Mucosa of stomach (tissue), 1 donor: ENCODE measurements at regions not wholly inside any gene's neighbourhood (a gene's known extent, or its start where the extent isn't known, plus 50 kb on each side); places are given as distances from the start of the nearest gene placed in this dataset.

Experiments
- H3K27me3 ChIP-seq: one replicate; pipeline ENCODE4 v1.7.0; 2013; ENCODE audit warnings: mild to moderate bottlenecking, low read length; ENCODE audit not compliant: control insufficient read depth, insufficient read depth
- H3K36me3 ChIP-seq: one replicate; pipeline ENCODE4 v1.7.0; 2013; ENCODE audit warnings: low read length; ENCODE audit not compliant: control insufficient read depth, insufficient read depth
- H3K4me1 ChIP-seq: one replicate; pipeline ENCODE4 v1.7.0; 2013; ENCODE audit warnings: mild to moderate bottlenecking, low read length; ENCODE audit not compliant: control insufficient read depth, insufficient read depth
- H3K4me3 ChIP-seq: one replicate; pipeline ENCODE4 v1.7.0; 2013; ENCODE audit warnings: low read length
- H3K9ac ChIP-seq: one replicate; pipeline ENCODE4 v1.7.0; 2013; ENCODE audit warnings: mild to moderate bottlenecking, low read length, moderate library complexity
- H3K9me3 ChIP-seq: one replicate; pipeline ENCODE4 v1.7.0; 2013; ENCODE audit warnings: mild to moderate bottlenecking, low read length, moderate library complexity; ENCODE audit not compliant: control insufficient read depth
- donor health status: Pancreatic carcinoma.

- no peaks in the 10 kb centered on the region for H3K4me1 ChIP-seq
- no peaks in the 10 kb centered on the region for H3K27me3 ChIP-seq
- H3K4me3 ChIP-seq = no peak overlapping the region
- H3K9ac ChIP-seq = no peak overlapping the region
- H3K36me3 ChIP-seq = no peaks in the 10 kb centered on the region
- no peaks in the 10 kb centered on the region for H3K9me3 ChIP-seq
These were observed 221.2 kb upstream of the APCDD1 start for GRCh38 chr18:10233082-10233875.

DNA sequence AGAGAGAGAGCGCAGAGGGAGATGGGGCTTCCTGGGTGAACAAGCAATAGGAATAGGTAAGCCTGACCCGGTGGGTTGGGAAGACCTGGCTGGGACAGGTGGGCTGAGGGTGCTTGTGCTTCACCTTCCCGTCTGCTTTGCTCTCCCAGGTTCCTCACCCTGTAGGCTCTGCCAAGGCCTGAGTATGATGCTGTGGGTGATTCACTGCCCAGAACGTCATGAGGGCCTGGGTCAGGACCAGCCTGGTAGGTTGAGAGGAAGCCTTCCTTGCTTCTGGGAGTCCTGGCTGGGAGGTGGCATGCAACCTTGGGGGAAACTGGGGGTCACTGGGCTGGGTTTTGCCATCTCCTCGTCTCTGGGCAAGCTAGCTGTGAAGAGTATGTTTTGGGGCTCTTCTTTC is 220.2 kb upstream of the APCDD1 start:
- no peaks in the 10 kb centered on the region for H3K4me1 ChIP-seq
- no peaks in the 10 kb centered on the region for H3K27me3 ChIP-seq
- no peak overlapping the region for H3K4me3 ChIP-seq
- H3K9ac ChIP-seq = no peak overlapping the region
- H3K36me3 ChIP-seq = no peaks in the 10 kb centered on the region
- no peaks in the 10 kb centered on the region for H3K9me3 ChIP-seq

- Histone ChIP-seq H3K9ac (no peak overlapping the region), H3K9me3 (no peaks in the 10 kb centered on the region), H3K4me3 (no peak overlapping the region), H3K4me1 (no peaks in the 10 kb centered on the region), H3K27me3 (peaks cover 3% of the 10 kb centered on the region), H3K36me3 (no peaks in the 10 kb centered on the region)
These were observed 219.3 kb upstream of the APCDD1 start for GRCh38 chr18:10234912-10235660.

DNA sequence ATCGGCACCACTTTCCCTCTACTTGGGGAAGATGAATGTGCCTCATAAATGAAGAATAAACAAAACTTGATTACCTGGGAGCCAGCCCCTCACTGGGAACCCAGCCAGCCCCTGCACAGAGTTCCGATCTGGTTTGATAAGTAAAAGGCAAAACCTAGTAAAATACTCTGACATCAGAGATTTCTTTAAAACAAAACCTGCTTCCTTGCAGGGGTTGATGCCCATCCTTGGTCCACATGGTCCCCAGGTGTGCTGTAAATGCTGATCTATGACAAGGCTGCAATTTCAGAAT is 218.8 kb upstream of the APCDD1 start:
- Histone ChIP-seq H3K36me3 (no peaks in the 10 kb centered on the region), H3K9me3 (no peaks in the 10 kb centered on the region), H3K4me1 (no peaks in the 10 kb centered on the region), H3K4me3 (no peak overlapping the region), H3K9ac (no peak overlapping the region), H3K27me3 (peaks cover 3% of the 10 kb centered on the region)

DNA sequence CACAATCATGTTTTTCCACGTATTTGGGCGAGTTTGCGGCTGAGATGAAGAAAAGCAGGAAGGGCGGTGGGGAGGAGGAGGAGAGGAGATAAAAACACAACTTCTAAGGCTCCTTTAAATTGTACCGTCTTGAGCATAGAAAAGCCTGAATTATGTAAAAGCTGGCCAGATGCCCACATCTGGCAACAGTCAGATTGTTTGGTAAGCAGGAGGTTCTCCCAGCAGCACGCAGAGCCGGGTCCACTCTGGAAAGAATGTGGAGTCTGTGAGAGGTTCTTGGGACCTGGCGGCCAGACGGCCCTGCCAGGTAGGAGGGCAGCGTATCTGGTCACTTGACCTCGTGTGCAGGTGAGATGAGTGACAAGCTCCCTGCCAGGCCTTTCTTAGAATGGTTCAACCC is 215.3 kb upstream of the APCDD1 start:
- Histone ChIP-seq H3K9ac (no peak overlapping the region), H3K9me3 (no peaks in the 10 kb centered on the region), H3K4me1 (peaks cover 4% of the 10 kb centered on the region), H3K27me3 (peaks cover 10% of the 10 kb centered on the region), H3K4me3 (no peak overlapping the region), H3K36me3 (no peaks in the 10 kb centered on the region)

GRCh38 chr18:10239991-10240634 is 214.3 kb upstream of the APCDD1 start:
- peaks cover 12% of the 10 kb centered on the region for H3K4me1 ChIP-seq
- H3K36me3 ChIP-seq = no peaks in the 10 kb centered on the region
- peaks cover 15% of the 10 kb centered on the region for H3K27me3 ChIP-seq
- H3K9me3 ChIP-seq = no peaks in the 10 kb centered on the region
- H3K9ac ChIP-seq = no peak overlapping the region
- H3K4me3 ChIP-seq = no peak overlapping the region

DNA sequence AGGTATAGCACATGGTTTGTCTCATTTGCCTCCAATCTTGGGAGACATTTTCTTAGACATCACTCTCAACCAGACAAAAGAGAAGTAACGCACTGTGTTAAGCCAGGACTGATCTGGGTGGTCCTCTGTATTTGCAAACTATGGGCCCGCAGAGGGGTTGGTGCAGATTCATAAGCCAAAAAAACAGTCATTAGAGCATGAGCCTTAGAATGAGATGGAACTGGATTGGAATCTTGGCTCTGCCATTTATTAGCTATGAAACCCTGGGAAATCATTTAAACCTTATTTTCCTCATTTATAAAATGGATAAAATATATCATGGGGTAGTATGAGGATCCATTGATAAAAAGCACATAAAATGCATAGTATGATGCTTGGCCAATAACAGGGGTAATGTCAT is 213.5 kb upstream of the APCDD1 start:
- peaks cover 12% of the 10 kb centered on the region for H3K4me1 ChIP-seq
- H3K4me3 ChIP-seq = no peak overlapping the region

DNA sequence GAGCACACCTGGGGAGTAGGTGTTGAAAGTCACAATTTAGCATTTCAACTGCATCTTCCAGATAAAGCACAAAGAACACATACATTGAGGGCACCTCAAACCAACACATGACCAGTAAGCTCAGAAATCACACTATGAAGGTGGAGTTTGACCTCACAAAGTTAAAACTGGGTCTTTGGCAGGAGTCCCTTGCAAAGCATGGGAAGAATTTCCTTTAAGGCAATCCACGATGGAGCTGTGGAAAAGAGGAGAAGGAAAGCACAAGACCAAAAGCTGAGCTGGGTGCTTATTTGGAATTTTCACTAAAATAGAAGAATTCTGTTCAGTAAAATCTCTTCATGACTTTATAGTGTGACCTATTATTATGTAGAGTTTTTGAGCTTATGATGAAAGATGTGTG is 212.9 kb upstream of the APCDD1 start:
- Histone ChIP-seq H3K36me3 (no peaks in the 10 kb centered on the region), H3K9ac (no peak overlapping the region), H3K4me1 (peaks cover 12% of the 10 kb centered on the region), H3K9me3 (no peaks in the 10 kb centered on the region), H3K27me3 (peaks cover 18% of the 10 kb centered on the region), H3K4me3 (no peak overlapping the region)

More for the DNA sequence above, 213.5 kb upstream of the APCDD1 start:
- Histone ChIP-seq H3K36me3 (no peaks in the 10 kb centered on the region), H3K27me3 (peaks cover 18% of the 10 kb centered on the region), H3K9me3 (no peaks in the 10 kb centered on the region), H3K9ac (no peak overlapping the region)

DNA sequence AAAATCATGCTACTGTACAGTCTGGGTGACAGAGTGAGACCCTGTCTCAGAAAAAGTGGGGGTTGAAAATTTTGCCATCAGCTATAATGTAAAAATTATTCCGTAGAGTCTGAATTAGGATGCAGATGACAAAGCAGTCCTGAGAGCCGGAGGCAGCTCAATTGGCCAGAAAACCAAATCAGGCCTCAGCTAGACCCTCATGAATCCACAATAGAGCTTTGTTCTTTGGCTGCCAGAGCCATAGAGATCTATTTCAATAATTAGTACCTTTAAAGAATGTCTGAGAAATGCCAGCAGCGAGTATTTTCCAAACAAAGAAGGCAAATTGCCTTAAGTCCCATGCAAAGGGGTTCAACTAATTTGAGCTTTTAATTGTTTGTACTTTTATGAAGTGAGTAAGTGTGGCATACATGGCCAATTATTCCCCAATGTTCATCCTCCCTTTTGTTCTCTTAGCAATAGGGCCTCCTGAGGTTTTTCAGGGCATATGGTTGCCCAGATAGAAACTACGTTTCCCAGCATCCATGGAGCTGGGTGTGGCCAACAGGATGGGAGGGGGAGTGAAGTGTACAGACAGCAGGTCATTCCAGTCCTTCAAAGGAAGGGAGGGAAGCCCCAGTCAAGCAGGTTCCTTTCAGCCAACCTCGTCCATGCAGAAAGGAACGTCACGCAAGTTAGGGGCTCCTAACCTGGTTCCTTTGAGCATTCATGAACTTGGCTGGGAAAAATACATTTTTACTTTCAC is 211.3 kb upstream of the APCDD1 start:
- H3K36me3 ChIP-seq = no peaks in the 10 kb centered on the region
- peaks cover 18% of the 10 kb centered on the region for H3K27me3 ChIP-seq
- peaks cover 12% of the 10 kb centered on the region for H3K4me1 ChIP-seq
- H3K9ac ChIP-seq = no peak overlapping the region
- H3K9me3 ChIP-seq = no peaks in the 10 kb centered on the region
- H3K4me3 ChIP-seq = no peak overlapping the region

DNA sequence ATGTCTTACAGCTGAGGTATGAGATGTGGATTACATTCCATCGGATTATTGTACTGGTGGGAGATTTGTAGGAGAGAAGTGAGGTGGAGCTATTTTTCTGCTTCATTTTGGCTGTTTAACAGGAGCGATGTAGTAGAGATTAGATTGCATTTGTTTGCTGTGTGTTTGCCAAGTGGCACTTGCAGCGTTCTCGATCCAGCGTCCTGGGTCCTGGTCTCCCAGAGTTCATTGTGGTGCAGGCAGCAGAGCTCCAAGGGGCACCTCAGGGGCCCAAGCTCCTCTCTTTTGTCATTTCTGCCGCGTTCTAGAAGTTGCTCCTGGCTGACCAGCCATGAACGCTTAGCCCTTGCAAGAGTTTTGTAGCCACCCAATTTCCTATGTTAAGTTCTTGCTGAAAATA is 210.1 kb upstream of the APCDD1 start:
- Histone ChIP-seq H3K9ac (no peak overlapping the region), H3K9me3 (no peaks in the 10 kb centered on the region), H3K27me3 (peaks cover 18% of the 10 kb centered on the region), H3K4me1 (peaks cover 12% of the 10 kb centered on the region), H3K4me3 (no peak overlapping the region), H3K36me3 (no peaks in the 10 kb centered on the region)

GRCh38 chr18:10245031-10245845 is 209.2 kb upstream of the APCDD1 start:
- Histone ChIP-seq H3K4me1 (peaks cover 12% of the 10 kb centered on the region), H3K27me3 (peaks cover 15% of the 10 kb centered on the region), H3K4me3 (no peak overlapping the region), H3K9me3 (no peaks in the 10 kb centered on the region), H3K36me3 (no peaks in the 10 kb centered on the region), H3K9ac (no peak overlapping the region)
